IPS DF 19.7 (cell line): ENCODE measurements at regions not wholly inside any gene's neighbourhood (a gene's known extent, or its start where the extent isn't known, plus 50 kb on each side); places are given as distances from the start of the nearest gene placed in this dataset.
"Not testable (repeated sequence)": the region's sequence is repeated elsewhere in the genome, so short reads cannot be mapped to it uniquely, and the experiment has no call there.

Experiments used
- DNase-seq: peaks from one replicate; pipeline ENCODE4 v3.0.0-alpha.2; 2013; ENCODE audit warnings: low read depth, low spot score

- no peak for DNase-seq
Observed at GRCh38 chr2:182594286-182594685, 121.8 kb upstream of the DNAJC10 start.

DNA sequence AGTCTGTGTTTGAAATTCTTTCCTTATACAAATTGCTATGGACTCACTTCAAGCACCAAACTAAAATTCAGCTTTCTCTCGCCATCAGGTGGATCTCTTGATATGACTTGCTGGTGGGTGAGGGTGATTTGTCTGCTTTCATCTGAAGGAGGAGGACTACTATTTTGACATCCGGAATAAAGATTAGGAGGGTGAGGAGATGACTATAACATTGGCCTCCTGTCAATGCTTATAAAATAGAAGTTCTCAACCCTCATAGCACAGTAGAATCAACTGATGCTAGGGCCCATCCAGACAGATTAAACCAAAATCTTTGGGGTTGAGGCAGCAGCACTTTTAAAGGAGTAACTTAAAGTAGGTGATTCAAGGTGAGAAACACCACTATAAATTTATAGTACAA is 120.4 kb upstream of the DNAJC10 start:
- no peak for DNase-seq

GRCh38 chr2:182597570-182598295 is 118.3 kb upstream of the DNAJC10 start:
- no peak for DNase-seq

GRCh38 chr2:182598626-182599025 is 117.4 kb upstream of the DNAJC10 start:
- DNase-seq: no peak

- no peak for DNase-seq
Observed at GRCh38 chr2:182605166-182605565, 110.9 kb upstream of the DNAJC10 start.

DNA sequence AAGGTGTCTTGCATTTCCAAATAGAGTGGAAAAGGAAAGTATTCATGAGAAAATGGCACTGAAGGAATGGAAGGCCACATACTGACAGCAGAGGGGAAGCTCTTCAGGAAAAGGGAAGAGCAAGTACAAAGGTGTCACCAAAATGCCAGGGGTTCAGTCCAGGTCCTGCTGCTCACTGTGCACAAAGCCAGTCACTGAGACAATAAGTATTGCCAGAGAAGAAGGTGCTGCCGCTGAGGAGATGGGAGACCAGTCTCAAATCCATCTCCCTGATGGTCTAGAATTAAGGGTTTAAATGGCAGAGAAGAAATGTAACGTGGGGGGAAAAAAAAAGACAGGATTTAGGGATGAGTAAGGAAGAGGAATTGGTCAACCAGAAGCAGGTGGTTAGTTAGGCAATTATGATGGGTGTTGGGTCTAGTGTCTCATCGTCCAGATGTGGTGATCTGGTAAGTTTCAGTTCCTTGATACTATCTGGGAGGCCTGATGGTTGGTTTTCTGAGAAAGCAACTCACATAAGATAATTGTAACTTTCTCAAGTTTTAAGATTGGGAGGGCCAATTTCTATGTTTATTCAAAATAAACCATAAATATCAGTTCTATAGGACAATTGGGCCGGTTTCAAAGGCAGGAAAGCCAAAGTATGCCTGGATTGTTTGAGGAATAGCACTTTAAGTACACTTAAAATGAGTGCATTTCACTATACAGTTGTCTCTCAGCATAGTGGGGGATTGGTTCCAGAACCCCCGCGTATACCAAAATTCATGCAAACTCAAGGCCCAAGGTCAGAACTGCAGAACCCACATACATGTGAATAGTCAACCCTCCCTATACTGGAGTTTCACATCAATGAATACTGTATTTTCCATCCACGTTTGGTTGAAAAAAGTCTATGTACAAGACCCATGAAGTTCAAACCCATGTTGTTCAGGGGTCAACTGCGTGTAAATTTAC is 109.1 kb upstream of the DNAJC10 start:
- no peak for DNase-seq

DNA sequence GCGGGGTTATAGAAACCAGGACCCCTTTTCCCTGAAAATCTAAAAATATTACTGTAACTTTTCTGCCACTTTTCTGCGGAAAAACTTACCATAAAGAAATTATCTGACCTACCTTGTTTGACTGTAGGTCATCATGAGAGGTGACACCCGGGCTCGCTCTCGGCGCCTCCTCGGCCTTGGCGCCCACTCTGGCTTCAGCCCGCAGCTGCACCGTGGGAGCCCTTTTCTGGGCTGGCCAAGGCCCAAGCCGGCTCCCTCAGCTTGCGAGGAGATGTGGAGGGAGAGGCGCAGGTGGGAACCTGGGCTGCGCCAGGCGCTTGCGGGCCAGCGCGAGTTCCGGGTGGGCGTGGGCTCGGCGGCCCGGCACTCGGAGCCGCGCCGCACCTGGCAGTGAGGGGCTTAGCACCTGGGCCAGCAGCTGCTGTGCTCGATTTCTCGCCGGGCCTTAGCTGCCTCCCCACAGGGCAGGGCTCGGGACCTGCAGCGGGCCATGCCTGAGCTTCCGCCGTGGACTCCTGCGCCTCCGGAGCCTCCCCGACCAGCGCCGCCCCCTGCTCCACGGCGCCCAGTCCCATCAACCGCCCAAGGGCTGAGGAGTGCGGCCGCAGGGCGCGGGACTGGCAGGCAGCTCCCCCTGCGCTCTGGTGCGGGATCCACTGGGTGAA is 107.7 kb upstream of the DNAJC10 start:
- DNase-seq: no peak

DNA sequence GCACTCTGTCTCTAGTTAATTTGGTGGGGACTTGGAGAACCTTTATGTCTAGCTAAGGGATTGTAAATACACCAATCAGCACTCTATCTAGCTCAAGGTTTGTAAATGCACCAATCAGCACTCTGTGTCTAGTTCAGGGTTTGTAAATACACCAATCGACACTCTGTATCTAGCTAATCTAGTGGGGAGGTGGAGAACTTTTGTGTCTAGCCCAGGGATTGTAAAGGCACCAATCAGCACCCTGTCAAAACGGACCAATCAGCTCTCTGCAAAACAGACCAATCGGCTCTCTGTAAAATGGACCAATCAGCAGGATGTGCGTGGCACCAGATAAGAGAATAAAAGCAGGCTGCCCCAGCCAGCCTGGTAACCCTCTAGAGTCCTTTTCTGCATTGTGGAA is 107.1 kb upstream of the DNAJC10 start:
- not testable (repeated sequence) for DNase-seq

DNA sequence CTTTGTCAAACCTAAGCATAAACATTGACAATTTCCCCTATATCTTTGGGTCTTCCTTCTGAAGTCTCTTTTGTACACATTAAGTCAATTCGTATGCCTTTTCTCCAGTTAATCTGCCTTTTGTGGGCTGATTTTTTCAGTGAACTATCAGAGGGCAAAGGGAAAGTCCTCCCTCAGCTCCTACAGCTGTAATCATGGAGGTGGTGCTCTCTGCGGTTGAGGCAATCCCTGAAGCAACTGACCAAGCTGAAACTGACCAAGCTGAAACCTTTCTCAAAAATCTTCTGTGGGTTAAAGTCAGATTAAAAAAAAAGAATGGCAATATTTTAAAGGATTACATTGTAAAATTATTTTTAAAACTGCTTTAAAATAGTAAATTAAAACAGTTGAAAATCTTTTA is 105.8 kb upstream of the DNAJC10 start:
- no peak for DNase-seq

DNA sequence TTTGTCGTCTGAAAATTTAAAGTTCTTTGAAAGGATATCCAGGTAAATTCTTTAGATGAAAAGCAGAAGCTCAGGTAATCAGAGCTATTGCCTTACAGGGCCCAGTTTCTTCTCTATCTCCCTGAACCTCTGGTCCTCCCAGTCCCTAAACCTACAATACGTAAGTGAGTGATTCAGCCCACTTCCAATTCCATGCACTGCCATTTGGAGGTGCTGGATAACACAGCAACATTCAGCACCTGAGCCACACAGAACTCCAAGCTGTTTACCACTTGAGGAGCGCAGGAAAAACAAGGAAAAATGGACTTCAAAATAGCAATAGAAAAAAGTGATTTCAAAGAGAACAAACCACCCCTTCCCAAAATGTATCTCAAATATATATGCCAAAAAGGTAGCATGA is 105.0 kb upstream of the DNAJC10 start:
- peak; percentile 28 for DNase-seq

- DNase-seq: no peak
Observed at GRCh38 chr2:182615036-182615435, 101.0 kb upstream of the DNAJC10 start.

GRCh38 chr2:182616471-182617393 is 99.3 kb upstream of the DNAJC10 start:
- DNase-seq: no peak

DNA sequence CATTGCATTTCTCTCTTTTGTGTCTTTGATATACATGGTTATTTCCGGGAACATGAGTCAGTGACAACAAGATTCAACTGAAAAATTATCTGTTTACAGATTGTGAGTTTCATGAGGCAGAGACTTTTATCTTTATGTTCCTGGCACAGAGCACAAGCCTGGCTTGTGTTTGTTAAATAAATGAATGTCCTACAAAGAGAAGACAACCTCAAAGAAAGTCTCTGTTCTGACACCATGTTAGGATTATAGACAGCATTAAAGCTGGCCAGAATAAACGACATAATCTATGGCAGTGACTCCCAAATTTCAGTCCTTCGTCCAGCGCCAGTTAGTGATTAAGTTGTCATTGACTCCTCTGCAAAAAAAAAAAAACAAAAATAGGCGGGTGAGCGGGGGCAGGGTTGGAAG is 97.4 kb upstream of the DNAJC10 start:
- no peak for DNase-seq

DNA sequence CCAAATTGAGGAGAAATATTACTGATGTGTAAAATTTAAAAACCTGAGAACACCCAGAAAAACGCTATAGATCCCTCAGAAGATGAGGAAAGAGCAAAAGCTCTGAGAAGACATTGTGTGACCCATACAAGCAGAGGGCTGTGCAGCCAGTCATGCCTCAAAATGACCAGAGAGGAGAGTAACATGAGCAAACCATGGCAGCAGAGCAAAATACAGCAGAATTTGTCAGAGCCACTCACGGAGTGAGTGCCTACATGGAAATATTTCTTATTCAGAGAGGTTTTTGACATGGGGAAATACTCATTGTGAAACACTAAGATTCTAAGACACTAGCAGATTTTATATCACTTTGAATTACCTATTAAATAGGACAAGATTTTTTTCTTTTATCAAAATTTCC is 96.8 kb upstream of the DNAJC10 start:
- DNase-seq: no peak

- DNase-seq: no peak
Observed at GRCh38 chr2:182621191-182621590, 94.9 kb upstream of the DNAJC10 start.

DNA sequence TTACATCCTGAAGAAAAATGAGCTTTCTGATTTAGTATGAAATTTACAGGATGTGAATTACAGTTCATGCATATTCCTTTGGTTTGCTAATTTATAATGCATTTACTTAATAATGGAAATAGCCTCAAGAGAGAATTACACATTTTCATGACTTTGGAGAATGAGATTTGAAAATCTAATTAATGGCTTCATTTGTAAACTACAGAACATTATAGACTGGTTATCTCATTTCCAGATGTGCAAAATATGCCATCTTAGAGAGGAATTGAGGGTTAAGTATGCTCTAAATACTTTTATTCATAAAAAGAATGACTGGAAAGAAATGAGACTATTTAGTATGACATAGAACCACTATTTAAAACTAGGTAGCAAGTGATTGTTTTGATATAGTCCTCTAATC is 94.2 kb upstream of the DNAJC10 start:
- no peak for DNase-seq

DNA sequence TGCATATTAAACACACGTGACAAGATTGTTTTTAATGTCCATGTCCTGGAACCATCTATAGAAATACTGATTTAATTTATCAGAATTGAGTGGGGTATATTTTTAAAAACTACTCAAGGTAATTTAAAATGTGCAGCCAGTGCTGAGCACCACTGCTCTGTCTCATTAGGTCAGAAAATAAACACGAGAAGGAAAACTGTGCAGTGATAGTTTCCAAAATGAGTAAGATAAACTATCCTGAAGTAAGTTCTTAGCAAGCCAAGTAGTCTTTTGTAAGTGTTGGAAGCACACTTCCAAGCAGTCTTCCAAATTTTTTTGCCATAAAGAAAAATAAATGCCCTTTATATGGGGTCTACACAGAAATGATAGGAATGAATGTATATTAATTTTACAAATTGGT is 93.8 kb upstream of the DNAJC10 start:
- DNase-seq: no peak

DNA sequence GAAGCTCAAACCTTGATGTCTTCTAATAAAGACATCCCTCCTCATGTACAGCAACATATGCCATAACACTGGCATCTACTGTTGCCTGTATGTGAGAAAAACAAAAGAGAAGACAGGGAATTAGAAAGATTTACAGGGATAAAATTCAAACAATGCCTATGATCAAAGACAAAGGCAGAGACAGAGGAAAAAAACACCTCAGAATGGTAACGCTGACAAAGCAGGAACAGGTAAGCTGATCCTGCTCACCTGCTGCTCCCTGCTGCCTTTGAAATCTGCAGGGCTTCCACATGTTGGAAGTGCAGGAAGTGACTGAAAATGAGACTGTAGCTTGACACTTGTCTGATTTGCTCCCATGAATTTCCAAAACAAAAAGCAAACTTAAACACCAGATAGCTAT is 90.2 kb upstream of the DNAJC10 start:
- DNase-seq: no peak

DNA sequence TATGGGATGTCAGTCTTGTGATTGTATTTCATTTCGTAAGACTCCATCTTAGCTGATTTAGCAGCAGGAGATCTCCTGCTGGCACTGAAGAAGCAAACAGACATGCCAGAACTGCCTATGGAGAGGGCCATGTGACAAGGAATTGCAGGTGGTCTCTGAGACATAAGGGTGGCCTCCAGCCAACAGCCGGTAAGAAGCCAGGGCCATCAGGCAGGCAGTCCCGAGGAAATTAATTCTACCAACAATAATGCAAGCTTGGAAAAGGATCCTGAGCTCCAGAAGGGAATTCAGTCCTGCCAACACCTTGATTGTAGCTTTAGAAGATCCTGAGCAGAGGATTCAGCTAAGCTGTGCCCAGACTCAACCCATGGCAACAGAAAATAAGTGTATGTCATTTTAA is 87.1 kb upstream of the DNAJC10 start:
- DNase-seq: no peak

DNA sequence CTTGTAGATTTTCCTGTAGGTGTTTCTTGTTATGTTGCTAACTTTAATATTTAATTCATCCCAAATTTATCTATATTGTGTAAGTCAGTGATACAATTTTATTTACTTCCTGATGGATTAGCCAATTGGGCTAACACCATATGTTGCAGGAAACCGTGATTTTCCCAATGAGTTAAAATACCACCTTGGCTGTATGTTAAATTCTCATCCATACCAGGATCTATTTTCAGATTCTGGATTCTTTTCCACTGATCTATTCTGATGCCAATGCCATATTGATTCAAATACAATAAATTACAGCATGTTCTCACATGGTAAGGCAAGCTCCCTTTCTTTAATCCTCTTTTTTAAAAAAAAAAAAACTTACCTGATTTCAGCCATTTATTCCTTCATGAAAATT is 85.8 kb upstream of the DNAJC10 start:
- no peak for DNase-seq

- DNase-seq: no peak
Observed at GRCh38 chr2:182631299-182631698, 84.8 kb upstream of the DNAJC10 start.
